GM12873 (cell line): ENCODE measurements at regions not wholly inside any gene's neighbourhood (a gene's known extent, or its start where the extent isn't known, plus 50 kb on each side); places are given as distances from the start of the nearest gene placed in this dataset.

Experiments used
- TF ChIP-seq, protein P1 (sequence below): IDR thresholded peaks from 2 replicates; pipeline ENCODE4 v1.5.1; 2012; ENCODE audit warnings: low read depth, mild to moderate bottlenecking, moderate library complexity, low read length, control low read depth; ENCODE audit not compliant: insufficient read depth; ENCODE audit errors: missing control alignments

DNA sequence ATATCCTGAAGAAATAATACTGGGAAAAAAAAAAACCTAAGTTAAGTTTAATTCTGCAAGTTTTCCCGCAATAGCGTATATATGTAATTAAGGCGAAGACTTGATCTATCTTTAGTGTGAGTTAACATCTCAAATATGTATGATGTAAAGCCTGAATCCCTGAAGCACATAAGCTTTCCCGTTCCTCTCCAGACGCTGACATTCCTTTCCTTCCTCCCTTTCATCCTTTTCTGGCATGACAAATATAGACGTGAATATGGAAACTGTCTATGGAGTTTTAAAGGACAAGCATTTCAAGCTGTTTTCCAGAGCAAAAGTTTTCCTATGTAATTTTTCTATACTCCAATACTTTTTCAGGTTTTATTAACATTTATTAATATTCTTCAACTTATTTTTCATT is 637.0 kb downstream of the COL12A1 start:
- TF ChIP-seq, protein P1, sequence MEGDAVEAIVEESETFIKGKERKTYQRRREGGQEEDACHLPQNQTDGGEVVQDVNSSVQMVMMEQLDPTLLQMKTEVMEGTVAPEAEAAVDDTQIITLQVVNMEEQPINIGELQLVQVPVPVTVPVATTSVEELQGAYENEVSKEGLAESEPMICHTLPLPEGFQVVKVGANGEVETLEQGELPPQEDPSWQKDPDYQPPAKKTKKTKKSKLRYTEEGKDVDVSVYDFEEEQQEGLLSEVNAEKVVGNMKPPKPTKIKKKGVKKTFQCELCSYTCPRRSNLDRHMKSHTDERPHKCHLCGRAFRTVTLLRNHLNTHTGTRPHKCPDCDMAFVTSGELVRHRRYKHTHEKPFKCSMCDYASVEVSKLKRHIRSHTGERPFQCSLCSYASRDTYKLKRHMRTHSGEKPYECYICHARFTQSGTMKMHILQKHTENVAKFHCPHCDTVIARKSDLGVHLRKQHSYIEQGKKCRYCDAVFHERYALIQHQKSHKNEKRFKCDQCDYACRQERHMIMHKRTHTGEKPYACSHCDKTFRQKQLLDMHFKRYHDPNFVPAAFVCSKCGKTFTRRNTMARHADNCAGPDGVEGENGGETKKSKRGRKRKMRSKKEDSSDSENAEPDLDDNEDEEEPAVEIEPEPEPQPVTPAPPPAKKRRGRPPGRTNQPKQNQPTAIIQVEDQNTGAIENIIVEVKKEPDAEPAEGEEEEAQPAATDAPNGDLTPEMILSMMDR, result no peak

DNA sequence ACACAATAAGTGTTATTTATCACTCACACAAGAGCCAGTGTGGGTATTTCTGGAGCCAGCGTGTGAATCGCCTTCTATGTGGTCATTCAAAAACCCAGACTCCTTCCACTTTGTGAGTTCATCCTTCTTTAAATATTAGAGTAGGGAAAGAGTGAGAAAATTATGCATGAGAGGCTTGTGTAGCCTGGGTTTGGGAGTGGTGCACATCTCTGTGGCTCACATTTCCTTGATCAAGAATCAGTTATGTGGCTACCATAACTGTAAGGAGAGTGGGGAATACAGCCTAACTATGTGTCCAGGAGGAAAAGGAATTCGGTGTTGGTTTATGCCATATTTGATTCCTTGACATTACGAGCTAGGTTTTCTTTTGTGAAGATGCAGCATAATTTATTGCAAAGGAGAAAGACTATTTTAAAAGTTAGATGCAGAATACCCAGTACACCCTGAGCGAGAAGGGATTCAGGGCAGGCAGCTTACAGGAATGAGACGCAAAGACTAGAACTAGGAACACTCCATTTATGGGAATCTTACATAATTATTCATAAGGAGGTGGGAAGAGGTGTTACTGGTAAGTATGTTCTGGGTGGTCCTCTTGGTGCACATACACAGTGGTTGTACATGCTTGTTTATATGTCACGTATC is 638.5 kb downstream of the COL12A1 start:
- TF ChIP-seq, protein P1, result no peak

DNA sequence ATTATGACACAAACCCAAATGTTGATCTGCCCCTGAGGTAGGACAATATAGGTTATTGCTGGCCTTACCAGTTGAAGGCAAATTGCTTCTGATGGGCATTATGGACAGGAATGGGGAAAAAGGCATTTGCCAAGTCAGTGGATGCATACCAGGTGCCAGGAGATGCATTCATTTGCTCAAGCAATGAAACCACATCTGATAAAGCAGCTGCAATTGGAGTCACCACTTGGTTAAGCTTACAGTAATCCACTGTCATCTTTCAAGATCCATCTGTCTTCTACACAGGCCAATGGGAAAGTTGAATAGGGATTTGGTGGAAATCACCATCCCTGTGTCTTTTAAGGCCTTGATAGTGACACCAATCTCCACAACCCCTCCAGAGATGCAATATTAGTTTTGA is 648.6 kb downstream of the COL12A1 start:
- TF ChIP-seq, protein P1, result no peak

DNA sequence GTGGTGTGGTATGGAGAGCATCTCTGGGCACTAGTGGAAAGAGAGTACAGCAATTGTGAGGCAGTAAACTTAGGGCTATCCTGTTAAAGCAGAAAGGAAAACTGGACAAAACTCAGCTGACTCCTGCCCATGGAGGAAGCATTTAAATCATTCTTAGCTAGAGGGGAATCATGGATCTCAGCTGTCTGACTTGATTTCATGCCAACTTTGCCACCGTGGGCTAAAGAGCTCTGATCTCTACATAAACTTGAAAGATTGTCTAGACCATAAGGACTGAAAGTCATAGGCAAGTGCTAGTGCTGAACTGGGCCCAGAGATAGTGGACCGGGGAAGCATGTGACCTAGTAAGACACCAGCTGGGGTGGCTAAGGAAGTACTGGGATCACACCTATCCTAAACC is 651.8 kb downstream of the COL12A1 start:
- TF ChIP-seq, protein P1, result no peak

DNA sequence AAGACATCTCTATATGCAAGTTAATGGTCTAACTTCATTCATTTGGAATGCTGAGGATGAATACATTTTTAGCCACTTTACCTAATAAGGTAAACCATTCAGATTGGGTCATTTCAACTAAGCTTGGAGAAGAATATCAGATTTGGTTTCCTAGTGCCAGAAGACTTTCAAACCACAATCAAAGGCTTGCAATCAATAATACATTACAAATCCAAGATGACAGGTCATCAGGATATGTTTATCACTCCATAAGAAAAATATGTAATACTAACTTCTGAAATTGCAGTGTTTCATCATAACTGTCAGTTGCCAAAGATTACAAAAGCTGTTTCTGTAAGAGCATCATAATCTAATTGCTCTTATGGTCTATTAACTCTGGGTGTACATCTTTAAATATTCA is 654.0 kb downstream of the COL12A1 start:
- TF ChIP-seq, protein P1, result no peak

DNA sequence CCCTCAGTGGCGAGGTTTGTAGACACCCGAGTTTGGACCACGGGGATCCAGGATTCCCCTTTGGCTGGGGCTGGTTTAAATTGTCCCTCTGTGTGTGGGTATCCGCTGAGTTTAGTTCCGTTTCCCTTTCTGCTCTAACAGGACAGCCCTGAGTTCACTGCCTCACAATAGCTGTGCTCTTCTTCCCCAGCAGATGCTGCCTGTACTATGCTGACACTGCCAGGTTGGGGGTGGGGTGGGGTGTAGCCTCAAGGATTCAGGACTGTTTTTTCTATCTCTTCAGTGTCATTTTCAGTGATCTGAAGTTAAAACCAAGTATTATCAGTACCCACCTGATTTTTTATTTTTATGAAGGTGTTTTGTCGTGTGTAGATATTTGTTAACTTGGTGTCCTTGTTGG is 655.0 kb downstream of the COL12A1 start:
- TF ChIP-seq, protein P1, result no peak

DNA sequence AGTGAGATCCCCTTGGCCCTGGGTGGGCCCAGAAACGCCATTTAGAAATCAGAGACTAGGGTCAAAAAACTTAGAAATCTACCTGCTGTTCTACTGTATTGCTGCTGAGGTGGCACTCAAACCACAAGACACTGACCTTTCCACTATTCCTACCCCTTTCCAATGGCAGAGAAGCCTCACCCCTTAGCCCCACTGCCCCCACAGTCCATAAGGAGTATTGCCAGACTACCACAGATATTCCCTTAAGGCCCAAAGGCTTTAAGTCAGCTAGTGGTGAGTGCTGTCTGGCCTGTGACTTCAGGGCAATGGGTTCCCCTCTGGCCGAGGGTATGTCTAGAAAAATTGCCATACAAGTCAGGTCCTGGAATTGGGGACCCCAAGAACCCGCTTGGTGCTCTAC is 656.1 kb downstream of the COL12A1 start:
- TF ChIP-seq, protein P1, result peak; percentile 20
